Vagina (tissue), 2 donors: ENCODE measurements at regions not wholly inside any gene's neighbourhood (a gene's known extent, or its start where the extent isn't known, plus 50 kb on each side); places are given as distances from the start of the nearest gene placed in this dataset.

ENCODE experiments used
- DNase-seq, 2 donors: peaks; one replicate each; pipeline ENCODE4 v3.0.0-alpha.2; 2017; ENCODE audit errors: extremely low spot score in 2 of 2
- H3K27ac ChIP-seq: fragments of 200-600 bp; sonication (generic); one replicate; pipeline ENCODE4 v1.5.1; 2019
- H3K27me3 ChIP-seq: fragments of 200-600 bp; sonication (generic); one replicate; pipeline ENCODE4 v1.5.1; 2019
- H3K36me3 ChIP-seq, 2 donors: fragments of 200-600 bp; sonication (generic); one replicate each; pipeline ENCODE4 v1.5.1; 2017 to 2019
- H3K4me1 ChIP-seq: fragments of 200-600 bp; sonication (generic); one replicate; pipeline ENCODE4 v1.5.1; 2019
- H3K4me3 ChIP-seq, 2 donors: fragments of 200-600 bp; sonication (generic); 1 replicate in 1 of 2; 2 replicates in 1 of 2; pipeline ENCODE4 v1.5.1; 2016 to 2019
- H3K9me3 ChIP-seq: fragments of 200-600 bp; sonication (generic); one replicate; pipeline ENCODE4 v1.5.1; 2019
- POLR2A ChIP-seq, 2 donors: fragments of 450-650 bp; IDR thresholded peaks; one replicate each; pipeline ENCODE4 v1.6.1; 2017; ENCODE audit warnings: antibody characterized with exemption in 2 of 2, mild to moderate bottlenecking in 2 of 2, moderate library complexity in 2 of 2
- POLR2AphosphoS5 ChIP-seq, 2 donors: sonication (generic); formaldehyde crosslinking; IDR thresholded peaks; one replicate each; pipeline ENCODE4 v1.9.0; 2017; ENCODE audit warnings: antibody characterized with exemption in 2 of 2, mild to moderate bottlenecking in 2 of 2, low read depth in 1 of 2; ENCODE audit not compliant: insufficient read depth in 1 of 2
- intact Hi-C: fragments of 100-400 bp; cut with DNase I; formaldehyde crosslinking; loops from one replicate; pipeline ENCODE4 v1.15.1; 2023
- TF ChIP-seq, protein P1 (sequence below), 3 experiments: fragments of 450-650 bp in 2 of 3; fragments of 200-600 bp in 1 of 3; sonication (generic) in 1 of 3; IDR thresholded peaks; one replicate each; pipeline ENCODE4 v1.5.1; 2017 to 2019; ENCODE audit warnings: antibody characterized with exemption in 3 of 3, mild to moderate bottlenecking in 2 of 3, moderate library complexity in 2 of 3

DNA sequence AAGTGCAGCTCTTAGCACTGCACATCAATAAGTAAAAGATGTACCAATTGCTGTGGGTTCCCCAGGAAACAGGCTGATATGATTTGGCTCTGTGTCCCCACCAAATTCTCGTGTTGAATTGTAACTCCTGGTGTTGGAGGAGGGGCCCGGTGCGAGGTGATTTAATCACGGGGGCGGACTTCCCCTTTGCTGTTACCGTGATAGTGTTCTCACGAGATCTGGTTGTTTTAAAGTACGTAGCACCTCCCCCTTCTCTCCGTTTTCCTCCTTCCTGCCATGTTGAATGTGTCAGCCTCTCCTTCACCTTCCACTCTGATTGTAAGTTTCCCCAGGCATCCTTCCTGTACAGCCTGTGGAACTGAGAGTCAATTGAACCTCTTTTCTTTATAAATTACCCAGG, 93.2 kb upstream of the ACTBL2 start:
- Histone ChIP-seq H3K27me3 (no peaks in the 10 kb centered on the region), H3K4me3 (no peak overlapping the region), H3K9me3 (no peaks in the 10 kb centered on the region), H3K36me3 (no peaks in the 10 kb centered on the region), H3K4me1 (no peaks in the 10 kb centered on the region), H3K27ac (no peak overlapping the region)
- intact Hi-C loops = no loop called here
- TF ChIP-seq POLR2A (IDR thresholded peaks at IDR 0.05) (no peak), POLR2AphosphoS5 (IDR thresholded peaks at IDR 0.05; ENCODE audit: insufficient read depth in 1 of 2, low read depth in 1 of 2) (no peak)
- TF ChIP-seq, protein P1, sequence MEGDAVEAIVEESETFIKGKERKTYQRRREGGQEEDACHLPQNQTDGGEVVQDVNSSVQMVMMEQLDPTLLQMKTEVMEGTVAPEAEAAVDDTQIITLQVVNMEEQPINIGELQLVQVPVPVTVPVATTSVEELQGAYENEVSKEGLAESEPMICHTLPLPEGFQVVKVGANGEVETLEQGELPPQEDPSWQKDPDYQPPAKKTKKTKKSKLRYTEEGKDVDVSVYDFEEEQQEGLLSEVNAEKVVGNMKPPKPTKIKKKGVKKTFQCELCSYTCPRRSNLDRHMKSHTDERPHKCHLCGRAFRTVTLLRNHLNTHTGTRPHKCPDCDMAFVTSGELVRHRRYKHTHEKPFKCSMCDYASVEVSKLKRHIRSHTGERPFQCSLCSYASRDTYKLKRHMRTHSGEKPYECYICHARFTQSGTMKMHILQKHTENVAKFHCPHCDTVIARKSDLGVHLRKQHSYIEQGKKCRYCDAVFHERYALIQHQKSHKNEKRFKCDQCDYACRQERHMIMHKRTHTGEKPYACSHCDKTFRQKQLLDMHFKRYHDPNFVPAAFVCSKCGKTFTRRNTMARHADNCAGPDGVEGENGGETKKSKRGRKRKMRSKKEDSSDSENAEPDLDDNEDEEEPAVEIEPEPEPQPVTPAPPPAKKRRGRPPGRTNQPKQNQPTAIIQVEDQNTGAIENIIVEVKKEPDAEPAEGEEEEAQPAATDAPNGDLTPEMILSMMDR (IDR thresholded peaks at IDR 0.05) = no peak
- no peak for DNase-seq

DNA sequence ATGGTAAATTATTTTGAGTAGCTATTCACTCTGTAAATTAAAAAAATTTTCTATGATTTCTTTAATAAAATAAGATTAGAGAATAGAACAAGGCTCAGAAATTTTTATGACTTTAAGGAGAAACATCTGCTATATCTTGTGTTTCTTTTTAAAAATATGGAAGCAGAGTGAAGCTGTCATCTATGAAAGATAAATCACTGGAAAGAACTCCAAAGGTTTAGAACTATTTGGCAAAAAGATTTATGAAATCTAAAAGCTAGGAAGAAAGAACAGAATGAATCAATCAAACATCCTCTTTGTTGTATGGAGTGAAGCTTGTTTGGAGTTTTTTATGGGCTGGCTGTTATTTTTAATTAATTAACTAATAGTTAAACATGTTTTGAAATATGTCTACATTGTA, 89.8 kb upstream of the ACTBL2 start:
- H3K36me3 ChIP-seq = no peaks in the 10 kb centered on the region
- no peaks in the 10 kb centered on the region for H3K4me1 ChIP-seq
- no peak for TF ChIP-seq POLR2AphosphoS5 (IDR thresholded peaks at IDR 0.05; ENCODE audit: insufficient read depth in 1 of 2, low read depth in 1 of 2)
- TF ChIP-seq, protein P1 (IDR thresholded peaks at IDR 0.05) = no peak
- H3K27me3 ChIP-seq = no peaks in the 10 kb centered on the region
- H3K4me3 ChIP-seq = no peak overlapping the region
- DNase-seq = no peak
- intact Hi-C loops = no loop called here
- no peak overlapping the region for H3K27ac ChIP-seq
- no peaks in the 10 kb centered on the region for H3K9me3 ChIP-seq

DNA sequence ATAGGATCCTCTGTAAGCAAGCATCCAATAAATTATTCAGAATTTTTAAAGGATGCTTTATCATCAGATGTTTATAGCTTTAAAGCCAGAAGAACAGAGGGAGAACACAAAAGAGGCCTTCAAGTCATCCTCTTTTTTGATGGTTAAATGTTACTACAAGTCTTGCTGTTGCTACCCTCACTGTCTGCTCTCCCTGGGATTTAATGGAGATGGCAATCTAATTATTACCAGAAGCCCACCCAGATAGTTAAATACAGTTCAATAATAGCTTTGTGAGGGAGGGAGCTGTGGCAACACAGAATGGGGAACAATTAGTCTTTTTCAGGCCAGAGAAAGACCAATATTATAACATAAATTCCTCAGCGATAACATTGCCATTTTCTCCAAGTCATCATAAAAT, 87.0 kb upstream of the ACTBL2 start:
- H3K36me3 ChIP-seq = no peaks in the 10 kb centered on the region
- H3K27ac ChIP-seq = no peak overlapping the region
- no peak for TF ChIP-seq POLR2A (IDR thresholded peaks at IDR 0.05)
- TF ChIP-seq, protein P1 (IDR thresholded peaks at IDR 0.05) = no peak
- TF ChIP-seq POLR2AphosphoS5 (IDR thresholded peaks at IDR 0.05; ENCODE audit: insufficient read depth in 1 of 2, low read depth in 1 of 2) = no peak
- DNase-seq = no peak
- intact Hi-C loops = no loop called here
- H3K9me3 ChIP-seq = no peaks in the 10 kb centered on the region
- H3K4me3 ChIP-seq = no peak overlapping the region
- no peaks in the 10 kb centered on the region for H3K27me3 ChIP-seq
- no peaks in the 10 kb centered on the region for H3K4me1 ChIP-seq

DNA sequence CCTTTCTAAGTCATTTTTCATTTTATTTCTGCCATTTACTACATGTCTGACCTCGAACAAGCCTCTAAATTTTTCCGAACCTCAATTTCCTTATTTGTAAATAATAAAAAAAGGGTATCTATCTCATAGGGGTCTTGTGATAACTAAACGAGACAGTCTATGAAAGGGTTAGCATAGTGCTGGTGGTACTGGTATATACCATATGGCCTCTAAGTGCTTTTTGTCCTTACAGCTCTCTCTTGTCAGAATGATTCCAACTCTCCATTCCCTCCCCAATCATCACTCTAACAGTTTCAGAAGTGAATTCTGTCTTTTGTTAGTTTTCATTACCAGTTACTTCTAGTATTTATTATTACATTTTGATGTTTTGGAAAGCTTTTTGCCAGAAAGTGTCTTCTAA, 85.5 kb upstream of the ACTBL2 start:
- no peak for DNase-seq
- no peaks in the 10 kb centered on the region for H3K4me1 ChIP-seq
- H3K36me3 ChIP-seq = no peaks in the 10 kb centered on the region
- H3K27ac ChIP-seq = no peak overlapping the region
- intact Hi-C loops = no loop called here
- no peaks in the 10 kb centered on the region for H3K27me3 ChIP-seq
- no peaks in the 10 kb centered on the region for H3K9me3 ChIP-seq
- TF ChIP-seq, protein P1 (IDR thresholded peaks at IDR 0.05) = no peak
- TF ChIP-seq POLR2AphosphoS5 (IDR thresholded peaks at IDR 0.05; ENCODE audit: insufficient read depth in 1 of 2, low read depth in 1 of 2) (no peak), POLR2A (IDR thresholded peaks at IDR 0.05) (no peak)
- no peak overlapping the region for H3K4me3 ChIP-seq

DNA sequence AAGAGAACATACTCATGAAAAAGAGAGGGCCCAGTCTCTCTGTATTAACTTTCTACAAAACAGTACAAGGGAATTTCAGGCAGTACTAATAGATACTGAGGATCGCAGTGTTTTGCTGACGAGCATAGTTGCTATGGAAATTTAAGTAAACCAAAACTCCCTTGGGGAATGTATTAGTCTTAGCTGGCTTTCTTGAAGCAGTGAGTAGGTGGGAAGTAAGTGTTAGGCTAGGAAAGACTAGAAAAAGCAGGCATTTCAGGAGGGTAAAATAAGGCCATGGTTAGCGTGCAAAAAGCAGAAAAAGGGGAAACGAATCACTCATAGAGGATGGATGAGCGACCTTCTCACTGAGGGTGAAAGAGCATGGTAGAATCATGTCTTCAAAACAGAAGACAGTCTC, 84.3 kb upstream of the ACTBL2 start:
- DNase-seq = no peak
- Histone ChIP-seq H3K4me3 (no peak overlapping the region), H3K27ac (no peak overlapping the region), H3K4me1 (no peaks in the 10 kb centered on the region), H3K27me3 (no peaks in the 10 kb centered on the region), H3K9me3 (no peaks in the 10 kb centered on the region), H3K36me3 (no peaks in the 10 kb centered on the region)
- intact Hi-C loops = no loop called here
- TF ChIP-seq POLR2AphosphoS5 (IDR thresholded peaks at IDR 0.05; ENCODE audit: insufficient read depth in 1 of 2, low read depth in 1 of 2) (no peak), POLR2A (IDR thresholded peaks at IDR 0.05) (no peak)
- TF ChIP-seq, protein P1 (IDR thresholded peaks at IDR 0.05) = no peak
